AG08395 (cell line): ENCODE measurements at regions not wholly inside any gene's neighbourhood (a gene's known extent, or its start where the extent isn't known, plus 50 kb on each side); places are given as distances from the start of the nearest gene placed in this dataset.
A peak's percentile ranks its signal among the peaks of the same experiment; 100 is the strongest.

Experiments used
- DNase-seq: peaks from one replicate; pipeline ENCODE4 v3.0.0; 2012; ENCODE audit warnings: mixed read lengths, low spot score

DNA sequence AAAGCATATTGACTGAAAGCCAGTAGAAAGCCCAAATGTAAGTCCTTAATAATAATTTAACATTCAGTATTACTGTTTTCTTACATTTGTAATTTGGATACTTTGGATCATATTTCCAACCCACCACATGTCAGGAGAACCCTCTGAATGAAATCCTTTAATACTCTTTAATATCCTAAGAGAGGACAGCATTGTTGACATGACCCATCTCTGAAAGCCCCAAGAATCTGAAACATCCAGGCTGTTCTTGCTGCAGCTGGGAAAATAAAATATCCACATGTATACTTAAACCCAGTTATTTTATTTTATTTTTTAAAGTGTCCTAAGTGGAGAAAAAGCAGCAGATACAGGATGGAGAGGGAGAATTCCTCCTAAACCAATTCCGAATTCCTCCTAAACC is 130.8 kb upstream of the RIPOR2 start:
- DNase-seq, result no peak

DNA sequence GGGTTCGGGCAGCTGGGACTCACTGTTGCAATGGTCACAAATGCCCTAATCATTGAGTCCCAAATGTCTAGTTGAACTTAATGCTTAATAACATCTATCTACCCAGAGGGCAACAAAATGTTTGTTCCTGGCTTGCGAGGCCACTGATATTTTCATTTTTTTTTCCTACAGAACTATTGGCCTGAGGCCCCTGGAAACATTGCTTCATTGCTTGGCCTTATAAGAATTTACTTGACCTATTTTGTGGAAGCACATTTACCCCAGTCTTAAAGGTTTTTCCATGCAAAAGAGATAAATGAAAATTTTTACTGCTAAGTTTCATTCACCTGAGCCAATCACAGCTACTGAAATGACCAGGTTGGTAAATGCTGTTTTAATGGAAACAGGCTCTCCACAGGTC is 133.1 kb upstream of the RIPOR2 start:
- DNase-seq, result no peak

DNA sequence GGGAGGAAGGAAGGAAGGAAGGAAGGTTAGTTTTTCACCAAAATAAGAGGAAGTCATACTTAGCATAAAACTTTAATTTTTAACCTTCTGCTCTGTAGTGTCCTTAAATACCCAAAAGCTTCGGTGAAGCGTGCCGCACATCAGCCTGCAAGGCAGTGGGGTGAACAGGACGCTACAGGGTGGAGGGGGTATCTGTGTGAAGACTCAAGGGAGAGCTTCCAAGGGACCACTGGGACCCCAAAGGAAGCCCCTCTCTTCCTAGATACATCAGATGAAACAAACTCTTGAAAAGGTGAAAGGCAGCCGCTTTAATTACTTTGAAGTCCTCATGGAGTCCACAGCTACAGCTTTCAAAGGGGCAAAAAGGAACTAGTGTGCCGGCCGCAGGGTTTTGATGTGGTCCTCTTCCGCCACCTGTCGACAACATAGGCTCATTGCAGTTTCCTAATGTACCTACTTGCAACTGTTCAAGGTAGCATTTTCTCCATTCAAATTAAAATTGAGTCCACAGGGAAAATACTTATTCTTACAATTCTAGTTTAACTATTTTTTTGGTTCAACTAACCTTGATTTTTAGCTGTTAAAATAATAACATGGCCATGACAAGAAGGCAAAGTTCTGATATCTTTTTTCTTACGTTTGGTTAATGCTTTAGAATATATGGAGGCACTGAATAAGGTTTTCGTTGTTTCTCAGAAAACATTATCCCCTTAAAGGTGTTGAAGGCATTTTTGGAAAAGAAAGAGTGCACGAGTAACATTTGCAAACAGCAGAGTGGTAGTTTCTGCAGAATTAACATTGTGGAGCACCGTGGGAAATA is 135.0 kb upstream of the RIPOR2 start:
- DNase-seq, result peak; percentile 74

DNA sequence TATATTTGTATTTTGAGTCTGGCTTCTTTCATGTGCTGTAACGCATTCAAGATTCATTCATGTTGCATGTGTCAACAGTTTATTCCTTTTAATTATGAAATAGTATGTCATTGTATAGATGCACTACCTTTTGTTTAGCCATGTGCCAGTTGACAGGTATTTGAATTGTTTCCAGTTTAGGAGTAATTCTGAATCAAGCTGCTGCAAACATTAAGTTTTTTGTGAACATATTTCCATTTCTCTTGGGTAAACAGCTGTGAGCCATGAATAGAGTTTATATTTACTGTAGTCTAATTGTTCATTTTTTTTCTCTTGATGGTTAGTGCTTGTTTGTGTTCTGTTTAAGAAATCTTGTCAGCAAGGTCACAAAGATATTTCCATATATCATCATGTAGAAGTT is 142.4 kb upstream of the RIPOR2 start:
- DNase-seq, result no peak

DNA sequence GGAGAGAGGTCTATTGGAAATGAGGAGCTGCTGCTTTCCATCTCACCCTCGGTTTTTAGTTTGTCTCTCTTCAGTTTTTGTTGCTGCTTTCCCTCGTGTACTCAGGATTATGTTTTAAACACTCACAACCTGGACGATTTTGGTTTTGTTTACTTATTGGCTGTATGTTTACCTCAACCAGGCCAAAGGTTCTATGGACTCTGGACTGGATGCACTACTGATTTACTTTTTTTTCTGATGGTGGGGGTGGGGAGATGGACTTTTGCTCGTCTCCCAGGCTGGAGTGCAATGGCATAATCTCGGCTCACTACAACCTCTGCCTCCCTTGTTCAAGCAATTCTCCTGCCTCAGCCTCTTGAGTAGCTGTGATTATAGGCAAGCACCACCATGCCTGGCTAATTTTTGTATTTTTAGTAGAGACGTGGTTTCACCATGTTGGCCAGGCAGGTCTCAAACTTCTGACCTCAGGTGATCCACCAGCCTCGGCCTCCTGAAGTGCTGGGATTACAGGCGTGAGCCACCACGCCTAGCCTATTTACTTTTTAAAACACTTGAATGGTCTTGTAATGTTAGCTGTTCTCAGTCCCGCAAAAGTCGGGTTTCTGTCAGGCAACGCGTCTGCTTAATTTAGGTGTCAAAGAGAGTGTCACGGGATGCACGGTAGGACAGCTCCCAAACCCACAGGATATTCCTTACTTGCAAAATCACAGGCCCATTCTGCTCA is 148.2 kb upstream of the RIPOR2 start:
- no peak for DNase-seq

DNA sequence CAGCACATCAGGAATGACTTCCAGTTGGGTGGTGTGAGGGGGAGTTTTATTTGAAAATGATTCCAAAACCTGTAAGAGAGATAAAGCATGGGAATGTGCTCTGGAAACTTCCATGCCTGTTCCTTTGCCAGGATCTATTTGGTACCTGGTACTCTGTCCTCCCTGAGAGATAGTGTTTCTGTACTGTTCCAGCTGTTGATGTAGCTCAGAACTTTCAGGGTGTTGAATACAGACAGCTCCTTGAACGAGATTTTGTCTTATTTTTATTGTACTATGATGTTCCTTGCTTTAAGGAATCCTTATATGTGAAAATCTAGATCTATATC is 148.7 kb upstream of the RIPOR2 start:
- no peak for DNase-seq

DNA sequence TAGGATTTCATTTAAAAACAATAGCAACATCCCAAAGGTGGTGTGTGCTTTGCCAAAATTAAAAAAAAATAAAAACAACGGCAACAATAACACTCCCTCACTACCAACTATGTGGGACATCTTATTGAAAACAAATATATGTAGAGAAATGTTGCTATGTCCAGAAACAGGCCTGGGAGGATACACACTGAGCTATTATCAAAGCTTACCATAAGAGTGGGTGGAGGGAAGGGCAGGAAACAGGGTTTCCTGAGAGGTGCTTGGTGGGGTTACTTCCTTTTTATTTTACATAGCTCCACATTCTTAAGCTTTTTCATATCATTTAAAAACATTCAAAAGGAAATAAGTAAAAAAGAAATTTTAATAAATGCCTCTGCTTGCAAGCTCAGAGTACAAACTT is 150.0 kb upstream of the RIPOR2 start:
- no peak for DNase-seq

DNA sequence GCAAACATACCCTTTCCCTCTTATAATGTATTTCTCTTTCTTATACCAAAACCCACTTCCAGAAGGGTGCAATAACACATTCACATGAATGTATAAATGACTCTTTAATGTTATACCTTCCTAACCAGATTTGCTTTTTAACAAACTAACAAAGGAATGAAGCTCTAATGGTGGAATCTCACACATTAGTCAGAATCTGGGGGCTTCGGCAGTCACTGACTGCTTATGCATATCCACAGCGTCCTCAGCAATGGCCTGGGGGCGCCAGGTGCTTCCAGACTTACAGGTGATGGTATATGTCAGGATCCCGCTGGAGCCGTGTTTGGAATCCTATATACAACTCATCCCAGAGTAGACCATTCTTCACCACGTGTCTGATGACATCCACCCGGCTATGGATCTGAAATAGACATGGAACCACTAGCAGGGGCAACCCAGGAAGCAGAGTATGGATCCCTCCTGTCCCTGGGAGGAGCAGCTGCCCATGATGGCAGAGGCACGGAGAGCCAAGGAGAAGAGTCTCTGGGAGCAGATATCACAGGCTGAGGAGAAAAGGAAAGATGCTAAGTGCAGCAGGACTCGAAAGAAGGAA is 150.8 kb upstream of the RIPOR2 start:
- no peak for DNase-seq

DNA sequence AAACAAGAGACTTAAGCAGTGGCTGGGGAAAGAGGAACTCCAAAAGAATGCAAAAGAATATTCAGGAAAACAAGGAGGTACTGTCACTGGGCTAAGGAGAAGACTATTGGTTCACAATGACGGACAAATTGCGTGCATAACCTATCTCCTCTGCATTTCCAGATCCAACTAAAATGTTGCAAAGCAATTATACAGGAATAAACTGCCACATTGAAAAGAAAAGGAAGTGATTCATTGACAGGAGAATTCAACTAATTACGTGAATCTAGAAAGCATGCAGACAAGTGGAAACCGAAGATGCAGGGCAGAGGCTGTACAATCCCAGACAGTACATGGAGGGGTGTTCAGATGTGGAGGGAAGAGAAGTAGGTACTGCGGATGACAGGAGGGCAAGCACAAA is 152.8 kb upstream of the RIPOR2 start:
- DNase-seq, result no peak

DNA sequence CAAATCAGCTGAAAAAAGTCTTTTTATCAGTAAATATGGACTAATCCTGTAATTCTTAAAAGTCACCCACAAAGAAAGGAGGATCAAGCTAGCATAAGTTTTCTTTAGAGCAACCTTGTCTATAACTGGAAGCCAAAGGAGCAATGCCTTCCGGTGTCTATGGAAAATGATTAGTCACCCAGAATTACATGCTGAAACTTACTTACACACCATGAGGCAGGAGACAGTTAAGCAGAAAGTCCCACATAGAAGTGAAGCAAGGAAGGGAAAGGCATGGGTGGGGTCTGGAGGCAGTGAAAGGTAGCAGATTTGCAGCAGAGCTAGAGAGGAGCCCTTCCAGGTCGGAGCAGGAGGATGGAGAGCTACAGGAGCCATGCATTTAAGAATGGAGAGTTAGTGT is 153.7 kb upstream of the RIPOR2 start:
- peak; percentile 4 for DNase-seq

DNA sequence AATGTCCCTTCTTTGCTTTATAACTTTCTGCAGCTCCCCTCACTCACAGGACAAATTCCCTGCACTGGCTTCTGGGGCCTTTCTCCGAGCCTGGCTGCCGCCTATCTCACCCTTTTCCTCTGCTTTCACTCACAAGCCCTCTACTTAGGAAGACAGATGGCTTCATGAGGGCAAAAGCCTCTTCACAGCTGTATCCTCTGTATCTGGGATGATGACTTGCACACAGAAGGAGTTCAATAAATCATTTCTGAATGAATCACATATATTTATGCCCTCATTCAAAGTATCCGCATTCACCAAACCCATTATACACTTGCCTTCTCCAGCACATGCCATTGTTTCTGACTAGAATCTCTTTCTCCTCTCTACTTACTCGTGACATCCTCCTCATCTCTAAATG is 159.0 kb upstream of the RIPOR2 start:
- DNase-seq, result no peak

DNA sequence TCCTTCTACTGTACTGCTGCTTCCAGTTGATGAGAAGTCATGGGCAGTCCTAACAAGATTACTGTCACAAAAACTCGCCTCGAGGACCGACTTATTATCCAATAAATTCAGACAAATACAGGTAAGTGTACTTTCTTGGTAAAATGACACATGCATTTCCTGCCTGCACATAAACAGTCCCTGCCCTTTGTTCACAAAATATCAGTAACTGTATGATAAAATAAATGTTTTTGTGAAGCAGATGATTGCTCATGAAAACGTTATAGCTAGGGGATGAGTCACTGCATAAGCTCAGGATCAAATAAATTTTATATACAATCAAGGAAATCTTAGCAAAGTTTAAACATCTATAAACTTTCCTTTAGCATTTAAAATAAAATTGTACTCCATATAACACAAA is 164.5 kb upstream of the RIPOR2 start:
- no peak for DNase-seq

DNA sequence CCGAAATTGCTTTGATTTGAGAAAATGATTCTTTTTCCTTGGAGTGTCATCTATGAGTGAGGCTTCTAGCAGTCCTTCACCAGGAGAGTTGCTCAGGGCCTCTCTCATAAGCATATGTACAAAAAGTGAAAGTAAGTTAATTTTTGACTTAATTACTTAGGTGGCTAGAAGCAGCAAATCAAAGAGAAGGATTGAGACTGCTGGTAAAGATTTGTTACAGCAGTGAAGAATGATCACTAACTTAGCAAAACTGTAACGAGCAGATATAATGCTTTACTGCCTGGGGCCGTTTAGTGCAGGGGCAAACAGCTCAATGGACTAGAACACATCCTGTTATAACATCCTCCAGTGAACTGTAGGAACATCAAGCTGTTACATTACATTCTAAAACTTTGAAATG is 167.8 kb upstream of the RIPOR2 start:
- no peak for DNase-seq

DNA sequence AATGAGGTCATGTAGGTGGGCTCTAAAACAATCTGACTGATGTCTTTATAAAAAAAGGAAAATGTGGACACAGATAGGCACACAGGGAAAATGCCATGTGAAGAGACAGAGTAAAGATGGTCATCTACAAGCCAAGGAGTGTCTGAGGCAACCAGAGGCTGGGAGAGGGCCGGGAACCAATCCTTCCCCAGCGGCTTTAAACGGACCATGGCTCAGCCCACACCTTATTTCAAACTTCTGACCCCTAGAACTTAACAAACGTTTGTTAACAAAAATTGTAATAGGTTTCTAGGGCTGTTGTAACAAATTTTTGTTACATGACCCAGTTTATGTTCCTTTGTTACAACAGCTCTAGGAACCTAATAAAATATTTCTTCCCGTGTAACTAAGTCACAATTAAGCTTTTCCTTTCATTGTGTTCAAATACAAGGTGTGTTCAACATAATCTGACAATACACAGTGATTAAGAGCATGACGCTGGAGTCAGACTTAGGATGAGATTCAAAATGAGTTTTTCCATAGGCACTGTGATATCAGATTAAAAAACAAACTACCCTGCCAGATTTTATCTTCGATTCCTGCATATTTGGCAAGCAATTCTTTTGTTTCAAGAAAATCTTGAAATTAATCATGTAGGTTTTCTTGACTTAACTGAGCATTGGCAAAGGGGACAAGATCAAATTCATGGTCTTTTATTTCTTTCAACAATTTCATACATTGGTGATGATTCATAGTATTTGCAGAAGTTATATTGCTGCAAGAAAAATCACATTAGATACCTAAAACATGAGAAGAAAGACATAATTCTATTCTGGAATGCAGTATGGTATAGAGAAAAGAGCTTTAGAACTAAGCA is 169.5 kb upstream of the RIPOR2 start:
- no peak for DNase-seq

DNA sequence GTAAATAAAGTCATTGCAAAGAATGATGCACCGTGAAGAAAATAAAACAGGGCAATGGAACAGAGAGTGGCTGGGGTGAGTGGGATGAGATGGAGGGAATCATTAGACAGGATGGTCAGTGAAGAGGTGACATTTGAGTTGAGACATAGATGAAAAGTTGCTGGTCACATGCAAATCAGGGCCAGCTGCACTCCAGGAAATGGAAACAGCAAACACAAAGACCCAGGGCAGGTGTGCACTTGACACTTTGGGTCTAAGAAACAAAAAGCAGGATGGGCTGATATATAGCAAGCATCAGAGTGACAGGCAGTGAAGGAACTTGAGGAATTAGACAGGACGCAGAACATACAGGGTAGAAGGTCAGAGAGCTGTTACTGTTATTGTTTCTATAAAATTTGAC is 171.5 kb upstream of the RIPOR2 start:
- no peak for DNase-seq

DNA sequence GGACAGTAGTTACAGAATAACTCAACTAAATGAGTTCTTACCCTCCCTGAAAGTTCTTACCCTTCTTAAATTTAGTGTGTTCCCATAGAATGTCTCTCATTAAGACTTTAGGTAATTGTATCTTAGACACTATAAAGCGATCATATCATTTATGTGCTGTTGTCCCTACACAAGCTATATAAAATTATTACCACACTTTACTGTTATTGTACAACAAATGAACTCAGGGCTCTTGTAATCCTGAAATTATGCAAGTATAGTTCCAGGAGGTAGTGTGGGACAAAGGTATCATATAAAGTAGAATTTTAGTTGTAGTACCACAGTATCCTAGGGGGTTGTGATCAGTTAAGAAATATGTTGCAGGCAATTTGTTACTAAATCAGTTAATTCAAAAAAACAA is 167.4 kb upstream of the CARMIL1 start:
- no peak for DNase-seq

DNA sequence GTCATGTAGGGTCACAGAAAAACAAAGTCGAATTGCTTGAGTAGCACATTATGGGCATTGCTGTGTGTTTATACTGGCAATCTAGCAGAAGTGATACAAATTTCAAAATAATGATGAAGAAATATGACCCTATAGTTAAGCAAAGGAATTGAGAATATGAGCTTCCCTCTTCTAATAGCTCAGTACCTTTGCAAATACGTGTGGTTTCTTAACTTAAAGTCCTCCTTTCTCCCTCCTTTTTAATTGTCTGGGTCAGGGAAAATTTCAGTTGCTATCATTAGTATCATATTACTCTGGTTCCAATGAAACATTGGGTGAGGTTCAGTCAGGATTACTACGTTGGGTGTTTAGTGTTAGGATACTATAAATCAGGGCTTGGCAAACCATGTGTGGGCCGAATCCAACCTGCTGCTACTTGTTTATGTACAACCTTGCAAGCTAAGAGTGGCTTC is 166.8 kb upstream of the CARMIL1 start:
- no peak for DNase-seq

DNA sequence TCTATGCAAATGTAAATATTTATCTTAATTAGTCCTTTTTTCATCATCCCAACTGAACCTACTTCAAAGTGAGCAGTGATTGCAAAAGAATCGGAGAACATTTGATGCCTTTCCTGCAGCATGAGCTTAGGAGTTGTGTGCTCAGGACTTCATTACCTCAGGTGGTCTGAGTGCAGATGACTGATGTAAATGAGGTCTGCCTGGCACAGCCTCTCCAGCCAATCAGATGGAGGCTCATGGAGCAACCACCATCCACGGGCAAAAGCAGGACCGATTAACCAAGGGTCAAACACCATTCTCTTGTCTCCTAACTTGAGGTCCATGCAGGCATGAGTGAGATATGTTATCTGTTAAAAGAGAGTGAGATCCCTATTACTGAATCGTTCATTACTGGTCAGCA is 165.7 kb upstream of the CARMIL1 start:
- DNase-seq, result no peak

DNA sequence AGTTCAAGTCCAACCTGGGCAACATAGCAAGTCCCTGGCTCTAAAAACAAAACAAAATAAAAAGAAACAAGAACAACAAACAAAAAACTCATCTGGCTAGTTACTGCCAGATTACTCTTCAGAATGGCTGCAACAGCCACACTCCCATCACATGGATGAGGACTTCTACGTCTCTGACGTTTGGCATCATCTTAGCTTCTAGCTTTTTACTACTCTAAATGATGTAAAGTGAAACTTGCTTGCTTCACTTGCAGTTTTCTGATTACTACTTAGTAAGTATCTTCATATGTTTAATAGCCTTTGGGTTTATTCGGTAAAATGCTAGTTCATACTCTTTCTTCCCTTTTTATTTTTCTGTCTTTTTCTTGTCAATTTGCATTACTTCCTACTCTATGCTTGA is 161.1 kb upstream of the CARMIL1 start:
- DNase-seq, result no peak

DNA sequence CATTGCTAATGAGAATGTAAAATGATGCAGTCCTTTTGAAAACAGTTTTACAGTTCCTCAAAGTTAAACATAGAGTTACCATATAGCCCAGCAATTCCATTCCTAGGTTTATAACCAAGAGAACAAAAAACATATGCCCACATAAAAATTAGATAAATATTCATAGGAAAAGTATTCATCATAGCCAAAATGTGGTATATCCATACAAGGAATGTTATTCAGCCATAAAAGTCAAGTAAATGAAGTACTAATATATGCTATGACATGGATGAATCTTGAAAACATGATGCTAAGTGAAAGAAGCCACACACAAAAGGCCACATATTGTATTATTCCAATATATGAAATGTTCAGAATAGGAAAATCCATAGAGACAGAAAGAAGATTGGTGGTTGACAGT is 158.0 kb upstream of the CARMIL1 start:
- no peak for DNase-seq

DNA sequence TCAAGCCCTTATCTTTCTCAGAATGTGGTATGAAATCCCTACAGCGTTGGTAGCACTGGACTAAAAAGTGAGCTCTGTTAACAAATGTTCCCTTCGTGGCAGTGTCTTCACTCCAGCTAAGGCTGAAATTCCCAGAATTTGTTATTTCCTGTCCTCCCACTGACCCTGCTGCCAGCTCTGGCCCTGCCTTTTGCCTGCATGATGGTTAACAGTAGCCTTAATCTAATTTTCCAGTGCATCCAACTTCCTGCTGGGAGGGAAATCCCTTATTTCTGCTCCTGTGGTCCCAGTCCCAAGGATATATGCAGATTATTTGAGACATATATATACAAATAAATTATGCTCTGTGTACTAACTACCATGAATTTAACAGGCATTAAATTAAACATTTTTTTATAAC is 157.2 kb upstream of the CARMIL1 start:
- peak; percentile 60 for DNase-seq

DNA sequence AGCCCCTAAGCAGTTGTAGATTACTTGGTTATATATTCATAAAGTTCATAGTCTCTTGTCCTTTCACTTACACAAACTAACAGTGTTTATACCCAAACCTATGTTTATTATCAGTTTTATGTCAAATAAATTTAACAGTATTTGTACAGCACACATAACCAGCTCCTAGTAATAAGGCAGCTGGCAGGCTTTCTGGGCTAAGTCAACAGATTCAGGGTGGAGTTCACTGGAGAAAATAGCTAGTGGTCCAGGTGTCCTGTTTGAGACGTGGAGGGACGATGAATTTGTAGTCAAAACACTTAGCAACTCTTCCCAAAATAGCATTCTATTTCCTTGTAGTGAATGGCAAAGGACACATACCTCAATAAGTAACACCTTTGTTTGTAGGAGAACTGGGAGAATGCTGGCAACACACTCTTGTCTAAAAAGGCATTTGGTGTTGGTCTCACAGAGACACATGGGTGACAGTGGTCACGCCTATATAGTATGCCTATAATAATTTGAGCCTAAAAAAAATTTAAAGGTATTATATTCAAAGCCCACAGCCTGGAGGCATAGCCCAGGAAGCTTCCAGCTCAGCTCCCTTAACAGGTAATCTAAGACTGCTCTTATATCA is 156.4 kb upstream of the CARMIL1 start:
- DNase-seq, result no peak
